ENCODE measurements at regions not wholly inside any gene's neighbourhood (a gene's known extent, or its start where the extent isn't known, plus 50 kb on each side); places are given as distances from the start of the nearest gene placed in this dataset.

GRCh38 chr19:5225486-5226345, 114.9 kb downstream of the PTPRS start:
- H3K27ac Mint-ChIP-seq = no peak overlapping the region
- H3K36me3 ChIP-seq (ENCODE audit: insufficient read depth, low read length) = no peaks in the 10 kb centered on the region
- H3K9me3 Mint-ChIP-seq = no peaks in the 10 kb centered on the region
- peak overlapping the region in 1 of 8 donors; percentile 45 for H3K4me3 Mint-ChIP-seq
- intact Hi-C loops (cut with micrococcal nuclease) = no loop called here
- peaks cover 3 to 12% (median 5%) of the 10 kb centered on the region in 4 donors for H3K4me1 Mint-ChIP-seq
- ChIA-PET POLR2A (ENCODE audit: partially characterized antibody) (no interaction called here), CTCF (ENCODE audit: partially characterized antibody) (interaction anchor here (1.0 kb wide), 1 partner anchor 44 kb away, joined by 3 read pairs; no protein-coding TSS in a partner anchor)
- no peaks in the 10 kb centered on the region for H3K9me3 ChIP-seq (ENCODE audit: control insufficient read depth in 1 of 2, low read length in 2 of 2)
- H3K27me3 ChIP-seq (ENCODE audit: insufficient read depth, low read length) = no peaks in the 10 kb centered on the region
- H3K27ac ChIP-seq (ENCODE audit: low read depth, low read length) = no peak overlapping the region
- no peaks in the 10 kb centered on the region for H3K36me3 Mint-ChIP-seq
- no peak overlapping the region for H3K4me3 ChIP-seq (ENCODE audit: low read length in 2 of 2)
- H3K27me3 Mint-ChIP-seq = peaks cover 10 to 13% of the 10 kb centered on the region in 2 donors
- no peaks in the 10 kb centered on the region for H3K4me1 ChIP-seq (ENCODE audit: insufficient read depth, low read length)
- no peak for DNase-seq

GRCh38 chr19:5224480-5224879, 116.1 kb downstream of the PTPRS start:
- H3K27ac ChIP-seq (ENCODE audit: low read depth, low read length) = no peak overlapping the region
- Mint-ChIP-seq H3K27me3 (peaks cover 7 to 17% of the 10 kb centered on the region in 2 donors), H3K27ac (no peak overlapping the region), H3K4me3 (no peak overlapping the region), H3K9me3 (no peaks in the 10 kb centered on the region), H3K4me1 (peaks cover 0 to 7% (median 5%) of the 10 kb centered on the region in 4 donors), H3K36me3 (no peaks in the 10 kb centered on the region)
- POLR2A ChIA-PET (ENCODE audit: partially characterized antibody) = no interaction called here
- H3K4me1 ChIP-seq (ENCODE audit: insufficient read depth, low read length) = no peaks in the 10 kb centered on the region
- intact Hi-C loops (cut with micrococcal nuclease) = no loop called here
- no peak for DNase-seq
- no peaks in the 10 kb centered on the region for H3K27me3 ChIP-seq (ENCODE audit: insufficient read depth, low read length)
- H3K36me3 ChIP-seq (ENCODE audit: insufficient read depth, low read length) = no peaks in the 10 kb centered on the region
- H3K4me3 ChIP-seq (ENCODE audit: low read length in 2 of 2) = no peak overlapping the region
- H3K9me3 ChIP-seq (ENCODE audit: control insufficient read depth in 1 of 2, low read length in 2 of 2) = no peaks in the 10 kb centered on the region
- CTCF ChIA-PET (ENCODE audit: partially characterized antibody) = no interaction called here

GRCh38 chr19:5222821-5223321, 117.7 kb downstream of the PTPRS start:
- H3K4me1 ChIP-seq (ENCODE audit: insufficient read depth, low read length) = no peaks in the 10 kb centered on the region
- H3K27ac ChIP-seq (ENCODE audit: low read depth, low read length) = no peak overlapping the region
- H3K36me3 Mint-ChIP-seq = no peaks in the 10 kb centered on the region
- H3K4me3 ChIP-seq (ENCODE audit: low read length in 2 of 2) = no peak overlapping the region
- no peaks in the 10 kb centered on the region for H3K4me1 Mint-ChIP-seq
- H3K4me3 Mint-ChIP-seq = no peak overlapping the region
- no peak overlapping the region for H3K27ac Mint-ChIP-seq
- intact Hi-C loops (cut with micrococcal nuclease) = no loop called here
- no peaks in the 10 kb centered on the region for H3K9me3 ChIP-seq (ENCODE audit: control insufficient read depth in 1 of 2, low read length in 2 of 2)
- no peaks in the 10 kb centered on the region for H3K27me3 ChIP-seq (ENCODE audit: insufficient read depth, low read length)
- CTCF ChIA-PET (ENCODE audit: partially characterized antibody) = no interaction called here
- H3K27me3 Mint-ChIP-seq = peaks cover 4 to 12% of the 10 kb centered on the region in 2 donors
- POLR2A ChIA-PET (ENCODE audit: partially characterized antibody) = no interaction called here
- H3K9me3 Mint-ChIP-seq = no peaks in the 10 kb centered on the region
- no peak for DNase-seq
- no peaks in the 10 kb centered on the region for H3K36me3 ChIP-seq (ENCODE audit: insufficient read depth, low read length)

GRCh38 chr19:5222178-5222577, 118.4 kb downstream of the PTPRS start:
- intact Hi-C loops (cut with micrococcal nuclease) = no loop called here

GRCh38 chr19:5220866-5221265, 119.7 kb downstream of the PTPRS start:
- no peak overlapping the region for H3K27ac ChIP-seq (ENCODE audit: low read depth, low read length)
- Mint-ChIP-seq H3K4me3 (no peak overlapping the region), H3K36me3 (no peaks in the 10 kb centered on the region), H3K27ac (no peak overlapping the region), H3K9me3 (no peaks in the 10 kb centered on the region), H3K4me1 (no peaks in the 10 kb centered on the region), H3K27me3 (peaks cover 0 to 9% of the 10 kb centered on the region in 2 donors)
- CTCF ChIA-PET (ENCODE audit: partially characterized antibody) = no interaction called here
- no peaks in the 10 kb centered on the region for H3K4me1 ChIP-seq (ENCODE audit: insufficient read depth, low read length)
- H3K9me3 ChIP-seq (ENCODE audit: control insufficient read depth in 1 of 2, low read length in 2 of 2) = no peaks in the 10 kb centered on the region
- no peaks in the 10 kb centered on the region for H3K27me3 ChIP-seq (ENCODE audit: insufficient read depth, low read length)
- intact Hi-C loops (cut with micrococcal nuclease) = no loop called here
- no peaks in the 10 kb centered on the region for H3K36me3 ChIP-seq (ENCODE audit: insufficient read depth, low read length)
- no peak for DNase-seq
- POLR2A ChIA-PET (ENCODE audit: partially characterized antibody) = no interaction called here
- H3K4me3 ChIP-seq (ENCODE audit: low read length in 2 of 2) = no peak overlapping the region

More at GRCh38 chr19:5222178-5222577, 118.4 kb downstream of the PTPRS start:
- Mint-ChIP-seq H3K4me3 (no peak overlapping the region), H3K4me1 (no peaks in the 10 kb centered on the region), H3K27ac (no peak overlapping the region), H3K36me3 (no peaks in the 10 kb centered on the region), H3K9me3 (no peaks in the 10 kb centered on the region), H3K27me3 (peaks cover 0 to 9% of the 10 kb centered on the region in 2 donors)
- ChIA-PET CTCF (ENCODE audit: partially characterized antibody) (no interaction called here), POLR2A (ENCODE audit: partially characterized antibody) (no interaction called here)
- no peak overlapping the region for H3K4me3 ChIP-seq (ENCODE audit: low read length in 2 of 2)
- H3K9me3 ChIP-seq (ENCODE audit: control insufficient read depth in 1 of 2, low read length in 2 of 2) = no peaks in the 10 kb centered on the region
- H3K4me1 ChIP-seq (ENCODE audit: insufficient read depth, low read length) = no peaks in the 10 kb centered on the region
- DNase-seq = no peak
- H3K27ac ChIP-seq (ENCODE audit: low read depth, low read length) = no peak overlapping the region
- no peaks in the 10 kb centered on the region for H3K27me3 ChIP-seq (ENCODE audit: insufficient read depth, low read length)
- no peaks in the 10 kb centered on the region for H3K36me3 ChIP-seq (ENCODE audit: insufficient read depth, low read length)

- H3K4me3 ChIP-seq (ENCODE audit: low read length in 2 of 2) = no peak overlapping the region
- no peaks in the 10 kb centered on the region for H3K27me3 ChIP-seq (ENCODE audit: insufficient read depth, low read length)
- no peaks in the 10 kb centered on the region for H3K36me3 ChIP-seq (ENCODE audit: insufficient read depth, low read length)
- no peaks in the 10 kb centered on the region for H3K4me1 ChIP-seq (ENCODE audit: insufficient read depth, low read length)
- DNase-seq = no peak
- Mint-ChIP-seq H3K4me1 (no peaks in the 10 kb centered on the region), H3K4me3 (no peak overlapping the region), H3K36me3 (no peaks in the 10 kb centered on the region), H3K27ac (no peak overlapping the region), H3K27me3 (peaks cover 0 to 9% of the 10 kb centered on the region in 2 donors), H3K9me3 (no peaks in the 10 kb centered on the region)
- H3K9me3 ChIP-seq (ENCODE audit: control insufficient read depth in 1 of 2, low read length in 2 of 2) = no peaks in the 10 kb centered on the region
- H3K27ac ChIP-seq (ENCODE audit: low read depth, low read length) = no peak overlapping the region
- ChIA-PET CTCF (ENCODE audit: partially characterized antibody) (no interaction called here), POLR2A (ENCODE audit: partially characterized antibody) (no interaction called here)
- intact Hi-C loops (cut with micrococcal nuclease) = no loop called here
These were observed 120.3 kb downstream of the PTPRS start for GRCh38 chr19:5220361-5220760.

- Histone ChIP-seq H3K4me1 (ENCODE audit: insufficient read depth, low read length) (no peaks in the 10 kb centered on the region), H3K27ac (ENCODE audit: low read depth, low read length) (no peak overlapping the region), H3K4me3 (ENCODE audit: low read length in 2 of 2) (no peak overlapping the region), H3K36me3 (ENCODE audit: insufficient read depth, low read length) (no peaks in the 10 kb centered on the region), H3K9me3 (ENCODE audit: control insufficient read depth in 1 of 2, low read length in 2 of 2) (no peaks in the 10 kb centered on the region), H3K27me3 (ENCODE audit: insufficient read depth, low read length) (no peaks in the 10 kb centered on the region)
- no peak for DNase-seq
- ChIA-PET POLR2A (ENCODE audit: partially characterized antibody) (no interaction called here), CTCF (ENCODE audit: partially characterized antibody) (no interaction called here)
- Mint-ChIP-seq H3K9me3 (peaks cover 0 to 2% (median 0%) of the 10 kb centered on the region in 8 donors), H3K4me1 (no peaks in the 10 kb centered on the region), H3K4me3 (no peak overlapping the region), H3K27ac (no peak overlapping the region), H3K27me3 (peaks cover 2 to 9% of the 10 kb centered on the region in 2 donors), H3K36me3 (no peaks in the 10 kb centered on the region)
- intact Hi-C loops (cut with micrococcal nuclease) = no loop called here
These were observed 120.9 kb downstream of the PTPRS start for GRCh38 chr19:5219551-5220304.
